ENCODE measurements at regions not wholly inside any gene's neighbourhood (a gene's known extent, or its start where the extent isn't known, plus 50 kb on each side); places are given as distances from the start of the nearest gene placed in this dataset.
A peak's percentile ranks its signal among the peaks of the same experiment; 100 is the strongest.

GRCh38 chr11:10623797-10624761, 55.6 kb upstream of the LYVE1 start:
- CTCF ChIA-PET: interaction anchor here (1.1 kb wide), 1 partner anchor 30 kb away, joined by 5 read pairs; no protein-coding TSS in a partner anchor
- no peaks in the 10 kb centered on the region for H3K27me3 Mint-ChIP-seq (ENCODE audit: insufficient read depth, unreplicated experiment)
- no peak for TF ChIP-seq CTCF (IDR thresholded peaks at IDR 0.05; ENCODE audit: unreplicated experiment)
- POLR2A ChIA-PET: no interaction called here
- H3K36me3 Mint-ChIP-seq (ENCODE audit: insufficient read depth, unreplicated experiment): no peaks in the 10 kb centered on the region
- intact Hi-C loops (cut with micrococcal nuclease): loop anchor here (1.0 kb wide), 1 partner anchor 111 kb away; no protein-coding TSS in a partner anchor
- no peak overlapping the region for H3K4me3 Mint-ChIP-seq (ENCODE audit: unreplicated experiment)
- H3K9me3 Mint-ChIP-seq (ENCODE audit: unreplicated experiment): no peaks in the 10 kb centered on the region
- no peaks in the 10 kb centered on the region for H3K4me1 Mint-ChIP-seq (ENCODE audit: insufficient read depth, unreplicated experiment)
- BruUV-seq (replicated peaks): no TSS peak
- peak; percentile 29 for DNase-seq (ENCODE audit: unreplicated experiment)
- no peak overlapping the region for H3K27ac Mint-ChIP-seq (ENCODE audit: low read depth, unreplicated experiment)

GRCh38 chr11:10622957-10623791, 54.7 kb upstream of the LYVE1 start:
- no TSS peak for BruUV-seq (replicated peaks)
- intact Hi-C loops (cut with micrococcal nuclease): no loop called here
- CTCF ChIA-PET: interaction anchor here (0.7 to 1.1 kb wide), 3 partner anchors 13 to 207 kb away, joined by 3 to 5 read pairs (median 3); no protein-coding TSS in a partner anchor
- Mint-ChIP-seq H3K9me3 (ENCODE audit: unreplicated experiment) (no peaks in the 10 kb centered on the region), H3K27me3 (ENCODE audit: insufficient read depth, unreplicated experiment) (no peaks in the 10 kb centered on the region), H3K4me1 (ENCODE audit: insufficient read depth, unreplicated experiment) (no peaks in the 10 kb centered on the region), H3K36me3 (ENCODE audit: insufficient read depth, unreplicated experiment) (no peaks in the 10 kb centered on the region), H3K27ac (ENCODE audit: low read depth, unreplicated experiment) (no peak overlapping the region), H3K4me3 (ENCODE audit: unreplicated experiment) (no peak overlapping the region)
- TF ChIP-seq CTCF (IDR thresholded peaks at IDR 0.05; ENCODE audit: unreplicated experiment): no peak
- DNase-seq (ENCODE audit: unreplicated experiment): no peak
- POLR2A ChIA-PET: interaction anchor here (0.6 to 0.9 kb wide), 3 partner anchors 26 to 69 kb away, joined by 3 read pairs; no protein-coding TSS in a partner anchor

GRCh38 chr11:10622108-10622507, 53.6 kb upstream of the LYVE1 start:
- no peak overlapping the region for H3K4me3 Mint-ChIP-seq (ENCODE audit: unreplicated experiment)
- no peaks in the 10 kb centered on the region for H3K9me3 Mint-ChIP-seq (ENCODE audit: unreplicated experiment)
- H3K27me3 Mint-ChIP-seq (ENCODE audit: insufficient read depth, unreplicated experiment): no peaks in the 10 kb centered on the region
- CTCF ChIA-PET: interaction anchor here (1.1 kb wide), 1 partner anchor 206 kb away, joined by 3 read pairs; no protein-coding TSS in a partner anchor
- no peak for TF ChIP-seq CTCF (IDR thresholded peaks at IDR 0.05; ENCODE audit: unreplicated experiment)
- intact Hi-C loops (cut with micrococcal nuclease): no loop called here
- DNase-seq (ENCODE audit: unreplicated experiment): no peak
- H3K27ac Mint-ChIP-seq (ENCODE audit: low read depth, unreplicated experiment): no peak overlapping the region
- no peaks in the 10 kb centered on the region for H3K36me3 Mint-ChIP-seq (ENCODE audit: insufficient read depth, unreplicated experiment)
- no TSS peak for BruUV-seq (replicated peaks)
- POLR2A ChIA-PET: no interaction called here
- no peaks in the 10 kb centered on the region for H3K4me1 Mint-ChIP-seq (ENCODE audit: insufficient read depth, unreplicated experiment)
